Mesenchymal stem cell (in vitro differentiated cells and primary cell): ENCODE measurements at regions not wholly inside any gene's neighbourhood (a gene's known extent, or its start where the extent isn't known, plus 50 kb on each side); places are given as distances from the start of the nearest gene placed in this dataset.

Experiments used
- DNase-seq: peaks from one replicate; pipeline ENCODE4 v3.0.0-alpha.2; 2013
- H2AFZ ChIP-seq: one replicate; pipeline ENCODE4 v1.6.1; 2013; ENCODE audit warnings: low read depth, mild to moderate bottlenecking, control low read depth, inconsistent platforms, low read length, moderate library complexity
- H2AK5ac ChIP-seq: 2 replicates; pipeline ENCODE4 v1.6.1; 2013; ENCODE audit warnings: low read length, moderate library complexity, mild to moderate bottlenecking, inconsistent platforms; ENCODE audit not compliant: severe bottlenecking
- H2BK120ac ChIP-seq: one replicate; pipeline ENCODE4 v1.6.1; 2013; ENCODE audit warnings: low read depth, mild to moderate bottlenecking, inconsistent platforms, low read length, moderate library complexity
- H2BK12ac ChIP-seq, 2 experiments: one replicate each; pipeline ENCODE4 v1.6.1; 2013; ENCODE audit warnings: inconsistent platforms in 2 of 2, low read length in 2 of 2, mild to moderate bottlenecking in 2 of 2, moderate library complexity in 2 of 2, control low read depth in 1 of 2
- H2BK15ac ChIP-seq: one replicate; pipeline ENCODE4 v1.6.1; 2013; ENCODE audit warnings: mild to moderate bottlenecking, low read depth, inconsistent platforms; ENCODE audit not compliant: poor library complexity, severe bottlenecking
- H2BK5ac ChIP-seq: 2 replicates; pipeline ENCODE4 v1.6.1; 2013; ENCODE audit warnings: low read depth, mild to moderate bottlenecking, low read length, control low read depth, inconsistent platforms; ENCODE audit not compliant: poor library complexity, severe bottlenecking
- H3K14ac ChIP-seq, 2 experiments: one replicate each; pipeline ENCODE4 v1.6.1; 2013; ENCODE audit warnings: inconsistent platforms in 2 of 2, low read length in 2 of 2, control low read depth in 1 of 2, mild to moderate bottlenecking in 1 of 2, moderate library complexity in 1 of 2
- H3K18ac ChIP-seq, 2 experiments: one replicate each; pipeline ENCODE4 v1.6.1; 2013; ENCODE audit warnings: inconsistent platforms in 2 of 2, low read length in 2 of 2, control low read depth in 1 of 2, low read depth in 1 of 2, mild to moderate bottlenecking in 1 of 2
- H3K23ac ChIP-seq, 2 experiments: one replicate each; pipeline ENCODE4 v1.6.1; 2013; ENCODE audit warnings: inconsistent platforms in 2 of 2, low read length in 2 of 2, mild to moderate bottlenecking in 2 of 2, moderate library complexity in 2 of 2, control low read depth in 1 of 2
- H3K27ac ChIP-seq: 2 replicates; pipeline ENCODE4 v1.5.1; 2013; ENCODE audit warnings: mild to moderate bottlenecking, moderate library complexity, low read length, control low read depth, inconsistent platforms; ENCODE audit not compliant: poor library complexity, severe bottlenecking
- H3K27me3 ChIP-seq, 2 experiments: 2 replicates each; pipeline versions ENCODE4 v1.6.1 to v1.7.0; 2013; ENCODE audit warnings: low read length in 2 of 2, mild to moderate bottlenecking in 2 of 2, moderate library complexity in 2 of 2, control low read depth in 1 of 2, inconsistent platforms in 1 of 2; ENCODE audit not compliant: control insufficient read depth in 1 of 2, insufficient read depth in 1 of 2
- H3K36me3 ChIP-seq, 2 experiments: 2 replicates each; pipeline versions ENCODE4 v1.6.1 to v1.7.0; 2013; ENCODE audit warnings: low read length in 2 of 2, control low read depth in 1 of 2, inconsistent platforms in 1 of 2, low read depth in 1 of 2, mild to moderate bottlenecking in 1 of 2; ENCODE audit not compliant: insufficient read depth in 2 of 2, control insufficient read depth in 1 of 2
- H3K4ac ChIP-seq, 2 experiments: one replicate each; pipeline ENCODE4 v1.6.1; 2013; ENCODE audit warnings: inconsistent platforms in 2 of 2, low read length in 2 of 2, mild to moderate bottlenecking in 2 of 2, moderate library complexity in 2 of 2, control low read depth in 1 of 2, low read depth in 1 of 2
- H3K4me1 ChIP-seq: 2 replicates; pipeline ENCODE4 v1.6.1; 2013; ENCODE audit warnings: low read depth, low read length, control low read depth; ENCODE audit not compliant: control insufficient read depth, insufficient read depth
- H3K4me2 ChIP-seq: 2 replicates; pipeline ENCODE4 v1.6.1; 2013; ENCODE audit warnings: low read length, mild to moderate bottlenecking, inconsistent platforms; ENCODE audit not compliant: poor library complexity, severe bottlenecking
- H3K4me3 ChIP-seq, 2 experiments: 2 replicates each; pipeline versions ENCODE4 v1.5.1 to v1.7.0; 2013; ENCODE audit warnings: low read length in 2 of 2, mild to moderate bottlenecking in 2 of 2, control low read depth in 1 of 2, low read depth in 1 of 2; ENCODE audit not compliant: insufficient read depth in 1 of 2
- H3K79me1 ChIP-seq: replicated peaks from 2 replicates; pipeline ENCODE4 v1.6.1; 2013; ENCODE audit warnings: mild to moderate bottlenecking, control low read depth, low read length, inconsistent platforms; ENCODE audit not compliant: poor library complexity, severe bottlenecking
- H3K9ac ChIP-seq: 2 replicates; pipeline ENCODE4 v1.7.0; 2013; ENCODE audit warnings: mild to moderate bottlenecking, low read length, moderate library complexity
- H3K9me3 ChIP-seq: 2 replicates; pipeline ENCODE4 v1.7.0; 2013; ENCODE audit warnings: mild to moderate bottlenecking, low read length; ENCODE audit not compliant: control insufficient read depth
- H4K8ac ChIP-seq: one replicate; pipeline ENCODE4 v1.6.1; 2013; ENCODE audit warnings: inconsistent platforms, mild to moderate bottlenecking, low read length, moderate library complexity
- H4K91ac ChIP-seq: one replicate; pipeline ENCODE4 v1.6.1; 2013; ENCODE audit warnings: mild to moderate bottlenecking, low read length, inconsistent platforms
- WGBS: methylation state at CpG from one replicate; pipeline ENCODE4 v1.1.7; 2013; ENCODE audit warnings: mixed read lengths; 5-methylcytosine and 5-hydroxymethylcytosine counted together

DNA sequence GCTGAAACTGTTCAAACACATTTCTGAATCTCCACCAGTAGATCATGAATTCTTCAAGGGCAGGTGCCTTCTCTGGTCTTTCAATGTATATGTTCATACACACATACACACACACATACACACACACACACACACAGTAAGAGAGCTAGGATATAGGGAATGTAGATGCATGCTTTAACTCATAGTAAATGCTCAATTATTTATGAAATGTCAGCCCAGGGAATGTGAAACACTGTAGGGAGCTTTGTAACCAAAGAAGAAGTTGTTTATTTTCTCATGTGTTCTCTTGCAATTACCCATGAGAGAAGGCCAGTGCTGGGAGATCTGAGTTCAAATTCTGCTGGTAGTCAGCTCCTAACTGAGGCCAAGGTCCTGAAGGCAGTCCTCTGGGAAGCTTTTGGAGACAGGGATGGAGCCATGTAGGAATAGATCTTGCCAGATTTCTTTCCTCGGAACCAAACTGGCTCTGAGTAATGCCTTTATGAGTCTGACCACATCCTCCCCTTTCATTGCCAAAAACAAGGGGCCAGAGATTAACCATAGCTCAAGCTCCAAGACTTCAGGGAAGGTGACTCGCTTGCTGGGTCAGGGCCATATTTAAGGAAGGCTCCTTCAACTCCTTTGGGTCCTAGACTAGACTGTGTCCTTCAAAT, 487.0 kb upstream of the TNC start:
- H3K36me3 ChIP-seq = peaks cover 3 to 55% of the 10 kb centered on the region in 2 experiments
- DNase-seq = peak; percentile 73
- H2AK5ac ChIP-seq = no peak overlapping the region
- no peak overlapping the region for H4K8ac ChIP-seq
- 41% methylated on average over 2 of the region's 2 CpGs for WGBS
- no peak overlapping the region for H2BK5ac ChIP-seq
- no peak overlapping the region for H3K23ac ChIP-seq
- no peak overlapping the region for H3K4ac ChIP-seq
- H3K18ac ChIP-seq = no peak overlapping the region
- H2AFZ ChIP-seq = no peak overlapping the region
- H3K4me1 ChIP-seq = no peaks in the 10 kb centered on the region
- H3K79me1 ChIP-seq = no peaks in the 10 kb centered on the region
- H2BK15ac ChIP-seq = no peak overlapping the region
- no peak overlapping the region for H3K4me3 ChIP-seq
- no peaks in the 10 kb centered on the region for H3K9me3 ChIP-seq
- peak overlapping the region; percentile 46 for H3K9ac ChIP-seq
- no peak overlapping the region for H3K14ac ChIP-seq
- no peak overlapping the region for H2BK12ac ChIP-seq
- no peaks in the 10 kb centered on the region for H3K27me3 ChIP-seq
- H2BK120ac ChIP-seq = no peak overlapping the region
- H4K91ac ChIP-seq = no peak overlapping the region
- no peak overlapping the region for H3K4me2 ChIP-seq
- H3K27ac ChIP-seq = no peak overlapping the region

DNA sequence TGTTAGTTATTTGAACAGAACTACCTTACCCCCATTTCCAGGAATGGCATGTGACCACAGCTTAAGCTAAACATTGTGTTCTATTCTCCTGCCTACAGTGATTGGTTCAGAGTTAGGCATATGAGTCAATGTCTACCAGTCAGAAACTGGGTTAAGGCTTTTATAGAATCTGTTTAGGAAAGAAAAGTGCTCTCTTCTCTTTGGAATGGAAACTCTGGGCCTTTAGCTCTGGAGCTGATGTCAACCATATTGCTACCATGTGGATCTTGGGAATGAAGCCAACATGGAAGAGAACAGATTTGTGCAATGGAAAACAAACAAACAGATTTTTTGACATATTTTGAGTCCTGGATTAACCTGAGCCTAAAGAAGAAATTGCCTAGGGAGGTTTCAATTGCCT, 488.9 kb upstream of the TNC start:
- Histone ChIP-seq H2BK5ac (no peak overlapping the region), H3K23ac (no peak overlapping the region), H4K8ac (no peak overlapping the region), H3K9me3 (no peaks in the 10 kb centered on the region), H3K4me1 (no peaks in the 10 kb centered on the region), H3K4me3 (no peak overlapping the region), H3K18ac (no peak overlapping the region), H3K9ac (no peak overlapping the region), H3K4me2 (no peak overlapping the region), H2BK120ac (no peak overlapping the region), H2AFZ (no peak overlapping the region), H3K36me3 (peaks cover 3 to 53% of the 10 kb centered on the region in 2 experiments), H4K91ac (no peak overlapping the region), H2AK5ac (no peak overlapping the region), H3K27me3 (no peaks in the 10 kb centered on the region), H3K27ac (no peak overlapping the region), H3K14ac (no peak overlapping the region), H2BK12ac (no peak overlapping the region), H3K79me1 (no peaks in the 10 kb centered on the region), H3K4ac (no peak overlapping the region), H2BK15ac (no peak overlapping the region)
- DNase-seq = peak; percentile 46

DNA sequence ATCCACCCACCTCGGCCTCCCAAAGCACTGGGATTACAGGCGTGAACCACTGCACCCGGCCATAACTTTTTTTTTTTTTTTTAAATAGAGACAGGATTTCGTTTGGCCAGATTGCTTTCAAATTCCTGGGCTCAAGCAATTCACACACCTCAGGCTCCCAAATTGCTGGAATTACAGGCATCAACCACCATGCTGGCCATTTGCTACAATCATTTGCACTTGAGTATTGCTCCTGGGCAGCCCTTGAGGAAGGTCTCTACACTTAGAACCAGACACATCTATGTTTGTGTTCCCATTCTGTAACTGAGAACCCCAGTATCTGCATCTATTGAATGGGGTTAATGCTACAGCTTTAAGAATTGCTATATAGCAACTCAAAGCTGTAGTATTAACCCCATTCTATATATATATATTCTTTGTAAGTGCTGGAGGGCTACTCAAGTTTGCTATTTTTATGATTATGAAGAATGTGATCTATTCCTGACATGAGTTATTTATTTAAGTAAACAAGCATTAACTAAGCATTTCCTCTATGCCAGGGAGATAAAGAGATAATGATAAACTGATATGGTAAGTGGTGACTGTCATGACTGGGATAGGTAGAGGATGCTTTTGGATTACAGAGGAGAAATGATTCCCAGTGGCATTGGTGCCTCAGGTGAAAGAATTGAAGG, 496.5 kb upstream of the TNC start:
- DNase-seq = no peak
- Histone ChIP-seq H4K91ac (no peak overlapping the region), H3K36me3 (peaks cover 0 to 17% of the 10 kb centered on the region in 2 experiments), H4K8ac (no peak overlapping the region), H2BK120ac (no peak overlapping the region), H3K18ac (peak overlapping the region in 1 of 2 experiments; percentile 13), H2BK5ac (no peak overlapping the region), H2AFZ (no peak overlapping the region), H3K27me3 (no peaks in the 10 kb centered on the region), H2BK15ac (no peak overlapping the region), H3K14ac (no peak overlapping the region), H3K4me1 (peaks cover 2% of the 10 kb centered on the region), H2AK5ac (peak overlapping the region; percentile 82), H3K9me3 (no peaks in the 10 kb centered on the region), H3K4me2 (no peak overlapping the region), H3K4me3 (no peak overlapping the region), H3K27ac (peak overlapping the region; percentile 86), H3K79me1 (no peaks in the 10 kb centered on the region), H3K23ac (no peak overlapping the region), H3K4ac (peak overlapping the region in 1 of 2 experiments; percentile 42), H2BK12ac (peak overlapping the region in 1 of 2 experiments; percentile 31), H3K9ac (peak overlapping the region; percentile 83)
- 94% methylated on average over 4 of the region's 4 CpGs for WGBS

DNA sequence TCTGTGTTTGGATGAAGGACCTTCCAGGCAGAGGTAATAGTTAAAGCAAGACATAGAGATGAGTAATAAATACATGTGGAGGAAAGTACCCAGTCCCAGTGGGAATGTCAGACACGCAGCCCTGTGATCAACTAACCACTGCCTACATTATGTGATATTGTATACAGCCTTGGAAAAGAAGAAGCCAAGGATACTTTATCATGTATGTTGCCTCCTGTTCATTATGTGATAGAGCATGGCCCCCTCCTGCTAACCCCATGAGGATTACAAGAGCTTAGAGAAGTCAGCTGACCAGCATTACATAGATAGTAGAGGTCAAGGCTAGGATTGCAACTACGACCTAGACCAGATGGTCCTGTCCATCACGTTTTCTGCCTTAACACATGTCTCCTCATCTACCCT, 497.0 kb upstream of the TNC start:
- DNase-seq = peak; percentile 39
- no peak overlapping the region for H3K4ac ChIP-seq
- H2BK5ac ChIP-seq = no peak overlapping the region
- peak overlapping the region in 1 of 2 experiments; percentile 29 for H2BK12ac ChIP-seq
- H2BK15ac ChIP-seq = no peak overlapping the region
- H3K27me3 ChIP-seq = no peaks in the 10 kb centered on the region
- H3K23ac ChIP-seq = no peak overlapping the region
- H3K14ac ChIP-seq = no peak overlapping the region
- H3K4me1 ChIP-seq = peaks cover 2% of the 10 kb centered on the region
- peak overlapping the region; percentile 31 for H2AK5ac ChIP-seq
- peak overlapping the region; percentile 83 for H3K9ac ChIP-seq
- no peak overlapping the region for H2BK120ac ChIP-seq
- H3K9me3 ChIP-seq = no peaks in the 10 kb centered on the region
- H3K4me2 ChIP-seq = no peak overlapping the region
- H3K4me3 ChIP-seq = peak overlapping the region in 1 of 2 experiments; percentile 0
- peak overlapping the region; percentile 10 for H4K8ac ChIP-seq
- H3K27ac ChIP-seq = peak overlapping the region; percentile 86
- H2AFZ ChIP-seq = no peak overlapping the region
- no peaks in the 10 kb centered on the region for H3K79me1 ChIP-seq
- H4K91ac ChIP-seq = no peak overlapping the region
- peak overlapping the region in 1 of 2 experiments; percentile 13 for H3K18ac ChIP-seq
- peaks cover 0 to 12% of the 10 kb centered on the region in 2 experiments for H3K36me3 ChIP-seq
- 80% methylated on average over 1 of the region's 3 CpGs for WGBS
